HG03432 (cell line): ENCODE measurements at regions not wholly inside any gene's neighbourhood (a gene's known extent, or its start where the extent isn't known, plus 50 kb on each side); places are given as distances from the start of the nearest gene placed in this dataset.
"Not testable (repeated sequence)": the region's sequence is repeated elsewhere in the genome, so short reads cannot be mapped to it uniquely, and the experiment has no call there.

Source experiments
- ATAC-seq: cut with Tn5 transposase; IDR thresholded peaks from one replicate; pipeline ENCODE4 v1.9.1; 2021; ENCODE audit warnings: mild to moderate bottlenecking, moderate library complexity; ENCODE audit not compliant: unreplicated experiment

DNA sequence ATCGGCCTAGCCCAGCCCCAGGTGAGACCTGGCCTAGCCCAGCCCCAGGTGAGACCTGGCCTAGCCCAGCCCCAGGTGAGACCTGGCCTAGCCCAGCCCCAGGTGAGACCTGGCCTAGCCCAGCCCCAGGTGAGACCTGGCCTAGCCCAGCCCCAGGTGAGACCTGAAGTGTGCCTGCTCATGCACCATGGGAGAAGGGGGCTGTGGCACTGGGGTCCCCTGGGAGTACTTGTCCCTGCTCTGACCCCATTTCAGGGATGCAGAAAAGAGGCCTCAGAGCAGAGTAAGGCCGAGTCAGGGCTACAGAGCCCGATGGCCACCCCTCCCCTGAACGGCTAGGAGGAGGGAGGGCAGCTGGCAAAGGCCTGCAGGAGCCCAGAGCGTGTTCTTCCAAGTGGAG, 129.6 kb downstream of the CRYBB2 start:
- not testable (repeated sequence) for ATAC-seq

DNA sequence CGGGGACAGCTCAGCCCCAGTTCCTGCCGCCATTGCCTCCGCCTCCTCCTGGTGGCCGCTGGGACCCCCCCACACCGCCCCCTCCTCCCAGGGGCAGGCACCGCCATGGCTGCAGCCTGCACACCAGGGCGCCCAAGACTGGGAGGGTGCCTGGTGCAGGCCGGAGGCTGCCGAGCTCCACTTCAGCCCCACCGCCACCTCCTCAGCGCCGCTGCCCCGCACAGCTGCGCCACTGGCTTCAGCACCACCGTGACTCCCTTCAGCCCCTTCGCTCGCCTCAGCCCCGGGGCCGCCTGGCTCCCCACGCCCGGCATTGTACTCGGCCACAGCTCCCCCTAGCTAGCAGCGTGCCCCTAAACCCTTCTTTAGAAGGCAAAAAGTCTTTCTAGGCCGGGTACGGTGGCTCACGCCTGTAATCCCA, 131.1 kb downstream of the CRYBB2 start:
- no peak for ATAC-seq

DNA sequence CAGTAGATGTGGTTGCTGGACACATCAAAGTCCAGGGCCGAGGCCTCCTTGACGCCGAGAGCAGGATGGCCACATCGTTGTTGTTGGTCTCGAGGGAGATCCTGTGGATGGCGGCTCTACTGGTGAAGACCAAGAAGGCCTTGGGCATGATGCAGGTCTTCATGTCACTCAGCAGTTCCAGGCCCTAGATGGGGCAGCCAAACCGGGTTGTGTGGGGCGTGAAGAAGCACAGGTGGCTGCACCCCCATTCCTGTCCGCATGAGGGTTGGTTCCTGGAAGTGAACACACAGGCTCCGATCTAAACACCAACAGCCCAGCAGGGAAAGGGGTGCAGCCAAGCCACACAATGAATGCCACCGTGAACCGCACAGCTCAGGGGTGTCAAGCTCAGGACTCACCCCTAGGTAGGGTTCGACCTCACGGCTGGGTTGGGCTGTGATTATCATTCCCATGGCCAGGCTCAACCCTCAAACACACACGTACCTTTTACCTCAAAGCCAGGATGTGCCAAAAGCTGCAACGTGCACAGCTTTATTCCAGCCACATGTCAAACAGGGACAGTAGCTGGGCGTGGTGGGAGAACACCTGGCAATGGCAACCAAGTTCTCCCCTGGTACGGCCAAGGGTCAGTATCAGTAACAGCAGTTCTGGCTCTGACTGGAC, 132.3 kb downstream of the CRYBB2 start:
- ATAC-seq: no peak

DNA sequence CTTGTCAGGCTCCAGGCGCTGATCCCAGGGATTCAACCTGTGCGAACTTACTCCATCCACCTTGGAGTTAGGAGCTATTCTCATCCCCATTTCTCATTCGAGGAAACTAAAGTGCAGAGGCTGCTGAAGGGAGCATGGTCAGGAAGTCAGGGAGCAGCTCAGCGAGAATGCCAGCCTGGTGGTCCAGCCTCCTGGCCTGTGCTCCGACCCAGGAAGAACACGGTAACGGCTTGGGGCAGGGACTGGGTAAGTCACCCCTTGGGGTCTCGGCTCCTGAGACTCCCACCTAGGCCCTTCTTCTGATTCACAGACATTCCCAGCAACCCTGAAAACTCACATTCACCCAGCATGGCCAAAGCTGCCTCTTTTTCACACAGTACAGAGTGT, 132.8 kb downstream of the CRYBB2 start:
- no peak for ATAC-seq

DNA sequence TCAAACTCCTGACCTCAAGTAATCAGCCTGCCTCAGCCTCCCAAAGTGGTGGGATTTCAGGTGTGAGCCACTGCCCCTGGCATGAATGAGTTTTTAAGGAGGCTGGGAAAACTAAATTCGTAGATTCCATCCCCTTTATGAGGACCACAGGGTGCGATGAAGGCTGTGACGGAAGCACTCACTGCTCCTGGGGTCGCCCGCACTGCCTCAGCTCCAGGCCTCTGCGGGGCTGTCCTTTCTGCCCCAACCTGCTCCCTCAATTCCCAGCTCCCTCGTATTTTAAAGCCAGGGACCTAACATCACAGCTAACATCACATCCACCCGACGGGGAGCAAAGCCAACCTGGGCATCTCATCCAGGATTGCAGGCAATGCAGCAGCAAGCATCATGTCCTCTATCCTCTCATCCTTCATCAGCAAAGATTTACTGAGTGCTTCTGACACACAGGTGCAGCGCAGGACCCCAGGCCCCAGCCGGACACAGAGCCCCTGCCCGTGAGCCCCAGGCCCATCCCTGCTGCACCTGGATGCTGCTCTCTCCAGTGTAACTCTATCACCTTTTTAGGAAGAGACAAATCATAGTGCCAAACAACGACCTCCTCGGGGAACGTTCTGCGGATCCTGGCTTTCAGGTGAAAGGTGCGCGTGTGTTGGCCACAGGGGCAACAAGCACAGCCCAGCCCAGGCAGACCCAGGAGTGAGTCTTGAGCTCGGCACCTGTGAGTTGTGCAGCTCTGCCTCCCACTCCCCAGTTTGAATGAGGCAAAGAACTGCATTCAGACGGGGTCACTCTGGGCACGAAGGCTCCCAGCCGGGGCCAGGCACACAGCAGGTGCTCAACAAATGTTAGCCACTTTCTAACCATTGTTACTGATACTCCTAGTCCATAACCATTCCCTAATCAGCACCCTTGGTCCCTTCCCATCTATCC, 134.3 kb downstream of the CRYBB2 start:
- ATAC-seq: no peak

DNA sequence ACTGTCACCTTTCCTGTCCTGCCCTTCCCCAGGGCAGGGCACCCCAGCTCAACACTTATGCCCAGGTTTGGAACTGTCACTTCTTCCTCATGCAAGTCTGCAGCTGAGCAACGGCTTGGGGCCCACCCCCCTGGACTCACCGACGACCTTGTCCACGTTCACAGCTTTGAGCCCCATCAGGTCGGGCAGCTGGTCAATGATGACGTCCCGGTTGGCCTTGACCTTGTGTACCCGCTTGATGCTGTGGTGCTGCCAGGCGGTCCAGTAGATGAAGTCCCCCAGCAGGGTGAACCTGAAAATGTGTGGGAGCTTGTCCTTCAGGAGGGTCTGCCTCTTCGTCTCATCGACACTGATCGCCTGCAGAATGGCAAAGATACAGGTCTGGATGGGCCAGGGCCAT, 135.0 kb downstream of the CRYBB2 start:
- no peak for ATAC-seq

DNA sequence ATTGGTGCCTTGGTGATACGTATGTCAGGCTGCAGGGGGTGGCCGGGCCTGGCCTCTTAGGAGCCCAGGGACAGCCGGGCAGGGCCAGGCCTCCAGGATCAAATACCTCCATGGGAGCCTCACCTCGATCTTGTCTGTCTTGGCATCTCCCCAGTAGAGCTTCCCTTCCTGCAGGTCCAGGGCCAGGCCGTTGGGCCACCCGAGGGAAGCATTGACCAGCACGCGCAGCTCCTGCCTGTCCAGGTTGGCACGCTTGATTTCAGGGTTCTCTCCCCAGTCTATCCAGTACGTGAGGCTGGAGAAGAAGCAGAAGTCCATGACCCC, 137.7 kb downstream of the CRYBB2 start:
- no peak for ATAC-seq

DNA sequence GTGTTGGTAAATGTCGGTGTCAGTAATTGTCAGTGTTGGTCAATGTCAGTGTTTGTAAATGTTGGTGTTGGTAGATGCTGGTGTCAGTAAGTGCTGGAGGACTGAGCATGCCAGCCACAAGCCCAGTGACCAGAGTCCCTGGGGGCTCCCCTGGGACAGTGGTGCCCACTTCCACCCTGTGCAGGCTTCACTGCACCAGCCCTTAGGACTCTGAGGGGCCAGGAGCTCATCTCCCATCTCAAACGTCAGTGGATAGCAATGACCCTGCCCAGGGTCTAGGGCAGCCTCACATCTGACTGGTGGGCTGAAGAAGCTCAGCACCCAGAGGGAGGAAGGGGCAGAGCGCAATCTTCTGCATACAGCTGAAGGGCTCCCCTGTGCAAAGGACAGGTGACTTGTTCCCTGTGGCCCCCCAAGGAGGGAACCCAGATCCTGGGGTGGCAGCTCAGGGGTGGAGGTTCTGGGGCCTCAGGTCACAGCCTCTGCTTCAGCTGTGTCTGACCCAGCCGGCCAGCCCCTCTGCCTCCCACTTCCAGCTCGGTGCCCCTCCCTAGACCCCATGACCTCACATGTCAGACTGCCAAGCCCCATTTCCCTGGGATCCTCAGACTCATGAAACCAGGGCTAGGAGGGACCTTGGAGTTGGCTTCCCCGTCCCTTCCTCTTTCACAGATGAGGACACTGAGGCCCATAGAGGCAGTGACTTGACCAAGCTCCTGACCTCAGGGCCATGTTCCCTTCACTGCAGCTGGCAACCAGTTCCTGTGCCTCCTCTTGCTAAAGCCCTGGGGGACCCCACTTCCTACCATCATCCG, 138.4 kb downstream of the CRYBB2 start:
- no peak for ATAC-seq

DNA sequence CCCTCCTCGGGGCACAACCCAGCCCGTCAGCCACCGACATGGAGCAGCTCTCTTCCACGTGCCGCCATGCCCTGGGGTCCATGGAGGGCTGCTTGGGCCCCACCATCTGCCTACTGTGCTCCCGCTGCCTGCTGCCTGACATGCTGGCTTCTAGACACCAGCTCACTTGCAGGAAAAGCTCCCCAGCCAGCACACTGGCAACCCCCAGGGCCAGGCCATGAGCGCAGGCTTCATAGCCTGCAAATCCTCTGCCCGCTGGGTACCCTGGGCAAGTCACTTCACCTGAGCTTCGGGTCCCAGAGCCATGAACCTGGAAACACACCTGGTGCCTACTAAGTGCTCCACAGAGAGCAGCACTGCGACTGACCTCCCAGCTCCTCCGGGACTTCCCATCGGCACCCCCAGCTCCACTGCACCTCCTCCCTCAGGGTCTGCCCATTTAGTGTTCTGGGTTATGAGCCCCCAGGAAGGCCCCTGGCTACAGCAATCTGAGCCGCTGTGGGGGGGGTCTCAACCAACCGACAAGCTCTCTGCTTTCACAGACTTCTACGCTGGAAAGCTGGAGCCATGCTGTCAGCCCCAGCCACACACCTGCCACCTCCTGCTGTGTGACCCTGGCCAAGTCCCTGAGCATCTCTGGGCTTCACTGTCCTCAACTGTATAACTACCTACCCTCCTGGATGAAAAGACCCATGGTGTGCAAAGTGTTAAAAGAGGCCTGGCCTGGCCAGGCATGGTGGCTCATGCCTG, 139.2 kb downstream of the CRYBB2 start:
- ATAC-seq: no peak

DNA sequence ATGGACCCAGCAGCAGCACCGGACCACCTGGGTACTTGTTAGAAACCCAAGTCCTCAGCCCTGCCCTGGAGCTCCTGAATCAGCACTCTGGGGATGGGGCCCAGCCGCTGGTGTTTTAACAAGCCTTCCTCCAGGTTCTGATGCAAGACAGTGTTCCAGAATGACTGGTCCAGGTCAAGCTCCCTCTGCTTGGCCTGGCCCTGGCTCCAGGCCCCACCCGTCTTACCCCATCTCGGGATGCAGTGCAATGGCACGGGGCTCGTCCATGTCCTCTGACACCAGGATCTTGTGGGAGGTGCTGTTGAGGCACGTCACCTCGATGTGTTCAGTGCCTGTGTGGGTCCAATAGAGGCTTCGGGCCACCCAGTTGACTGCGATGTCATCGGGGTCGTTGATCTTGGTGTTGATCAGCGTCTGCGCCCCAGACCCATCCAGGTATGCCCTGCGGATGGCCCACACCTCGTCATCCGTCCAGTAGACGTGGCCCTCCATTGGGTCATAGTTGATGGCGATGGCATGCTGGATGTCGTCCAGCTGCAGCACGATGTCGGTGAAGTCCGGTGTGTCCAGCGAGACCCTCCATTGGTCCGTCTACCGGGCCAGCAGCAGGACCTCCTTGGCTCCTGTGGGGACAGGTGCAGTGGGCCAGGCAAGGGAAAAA, 140.3 kb downstream of the CRYBB2 start:
- ATAC-seq: no peak

DNA sequence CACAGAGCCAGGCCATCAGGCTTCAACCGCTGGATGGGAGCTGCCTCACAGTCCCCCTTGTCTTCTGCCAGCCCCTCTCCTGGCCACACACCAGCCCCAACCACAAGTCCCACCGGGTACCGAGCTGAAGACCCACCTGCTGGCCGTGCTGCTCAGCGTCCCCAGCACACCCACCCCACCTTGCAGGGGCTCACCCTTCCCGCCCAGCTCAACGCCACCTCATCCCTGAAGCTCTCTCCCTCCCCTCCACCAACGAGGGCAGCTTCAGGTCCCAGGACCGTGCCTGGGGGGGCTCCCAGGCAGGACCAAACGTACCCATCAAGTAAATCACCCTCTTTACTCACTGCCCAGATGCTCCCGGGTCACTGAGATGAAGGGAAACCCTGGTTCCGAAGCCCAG, 141.0 kb downstream of the CRYBB2 start:
- ATAC-seq: no peak

DNA sequence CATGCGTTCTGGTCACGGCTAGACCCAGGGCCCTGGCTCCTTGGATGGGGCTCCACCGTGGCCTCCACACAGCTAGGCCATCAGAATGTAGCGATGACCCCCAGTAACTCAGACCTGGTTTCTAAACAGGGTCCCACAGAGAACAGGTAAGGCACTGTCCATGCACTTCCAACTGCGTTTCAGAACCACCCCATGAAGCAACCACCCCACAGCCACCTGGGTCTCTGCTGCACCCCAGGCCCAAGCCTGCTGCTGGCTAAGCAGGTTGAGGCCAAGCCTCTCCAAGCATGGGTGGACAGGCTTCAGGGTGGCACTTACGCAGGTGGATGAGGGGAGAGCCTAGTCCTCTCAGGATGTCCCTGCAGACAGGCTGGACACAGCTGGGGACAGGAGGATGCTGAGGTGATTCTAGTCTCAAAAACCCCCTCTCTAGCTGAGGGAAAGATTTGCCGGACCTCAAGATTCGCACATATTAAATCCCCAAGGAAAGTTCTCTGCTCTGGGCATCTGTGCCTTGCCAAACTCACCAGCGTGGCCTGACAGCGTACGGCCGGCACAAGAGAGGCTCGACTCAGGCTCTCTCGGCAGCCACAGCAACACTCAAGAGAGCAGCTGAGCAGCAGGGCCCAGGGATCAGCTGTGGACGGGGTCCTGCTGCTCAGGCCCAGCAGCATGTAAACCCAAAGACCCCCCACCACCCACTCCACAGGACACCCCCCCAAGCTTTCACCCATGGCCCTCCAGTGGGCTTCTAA, 141.6 kb downstream of the CRYBB2 start:
- no peak for ATAC-seq

DNA sequence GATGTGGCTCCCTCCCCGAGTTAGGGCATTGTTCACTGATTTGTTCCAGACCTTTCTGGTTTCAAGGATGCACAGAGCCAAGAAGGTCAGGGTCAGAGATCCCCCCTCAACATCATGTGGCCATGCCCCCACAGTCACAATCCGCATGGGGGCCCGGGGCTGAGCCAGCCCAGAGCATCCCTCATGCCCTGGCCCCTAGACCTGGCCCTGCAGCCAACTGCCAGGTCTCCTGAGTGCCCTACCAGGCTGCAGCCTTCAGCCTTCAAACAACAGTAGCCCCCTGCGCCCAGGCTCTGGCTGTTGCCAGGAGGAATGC, 142.4 kb downstream of the CRYBB2 start:
- no peak for ATAC-seq

DNA sequence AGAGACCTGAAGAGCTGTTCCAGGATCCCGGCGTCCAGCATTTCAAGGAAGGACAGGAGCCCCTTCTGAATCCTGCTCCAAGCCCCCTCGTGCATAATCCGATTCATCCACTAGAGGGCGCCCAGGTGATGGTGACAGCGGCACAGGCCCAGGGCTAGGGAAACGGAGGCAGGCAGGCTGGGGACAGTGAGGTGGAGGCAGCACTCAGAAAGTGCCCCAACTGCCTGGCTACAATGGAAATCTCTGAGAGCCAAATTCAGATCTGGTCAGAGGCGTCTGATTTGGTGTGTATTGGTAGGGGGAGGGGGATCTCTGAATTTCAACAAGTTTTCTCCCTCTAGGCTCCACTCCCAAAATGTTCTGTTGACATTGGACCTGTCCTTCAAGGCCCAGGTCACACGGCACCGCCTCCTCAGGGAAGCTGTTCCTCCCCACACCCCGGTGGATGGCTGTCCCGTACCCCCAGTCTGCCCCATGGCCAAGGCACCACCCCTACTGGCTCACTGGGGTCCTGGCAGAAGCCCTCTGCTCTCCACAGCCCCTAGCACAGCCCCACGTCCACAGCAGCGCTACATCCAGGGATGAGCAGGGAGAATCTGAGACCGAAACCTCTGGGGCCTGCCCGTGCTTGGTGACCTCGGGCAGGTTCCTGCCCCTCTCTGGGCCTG, 142.9 kb downstream of the CRYBB2 start:
- no peak for ATAC-seq

DNA sequence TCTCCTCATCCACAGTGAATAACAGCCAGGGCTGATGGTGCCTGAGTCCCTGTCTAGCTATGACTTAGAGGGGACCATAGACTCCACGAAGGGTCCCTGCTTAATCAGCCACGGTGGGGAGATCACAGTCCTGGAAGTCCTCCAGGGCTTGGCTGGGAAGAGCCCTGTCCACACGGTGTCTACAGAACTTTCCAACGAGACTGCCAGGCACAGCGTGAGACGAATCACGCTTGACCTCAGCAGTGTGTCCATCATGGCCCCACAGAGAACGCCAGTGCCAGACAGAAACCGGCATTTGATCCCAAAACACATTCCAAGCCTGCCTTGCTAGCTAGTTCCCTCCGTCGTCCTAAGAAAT, 143.4 kb downstream of the CRYBB2 start:
- no peak for ATAC-seq

DNA sequence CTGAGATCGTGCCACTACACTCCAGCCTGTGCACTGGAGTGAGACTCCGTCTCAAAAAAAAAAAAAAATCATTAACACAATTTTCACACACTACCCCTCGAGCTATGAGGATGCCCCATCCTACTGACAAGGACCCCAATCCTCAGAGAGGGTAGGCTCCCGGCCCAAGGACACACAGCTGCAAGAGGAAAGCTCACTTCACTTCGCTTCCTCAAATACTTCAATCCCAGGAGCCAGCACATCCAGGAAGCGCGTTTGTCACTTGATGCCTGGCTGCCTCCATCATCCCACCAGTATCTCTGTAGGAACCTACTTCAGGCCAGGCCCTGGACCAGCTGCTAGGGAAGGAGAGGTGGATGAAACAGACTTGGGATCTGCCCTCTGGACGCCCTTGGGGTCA, 144.0 kb downstream of the CRYBB2 start:
- ATAC-seq: no peak

DNA sequence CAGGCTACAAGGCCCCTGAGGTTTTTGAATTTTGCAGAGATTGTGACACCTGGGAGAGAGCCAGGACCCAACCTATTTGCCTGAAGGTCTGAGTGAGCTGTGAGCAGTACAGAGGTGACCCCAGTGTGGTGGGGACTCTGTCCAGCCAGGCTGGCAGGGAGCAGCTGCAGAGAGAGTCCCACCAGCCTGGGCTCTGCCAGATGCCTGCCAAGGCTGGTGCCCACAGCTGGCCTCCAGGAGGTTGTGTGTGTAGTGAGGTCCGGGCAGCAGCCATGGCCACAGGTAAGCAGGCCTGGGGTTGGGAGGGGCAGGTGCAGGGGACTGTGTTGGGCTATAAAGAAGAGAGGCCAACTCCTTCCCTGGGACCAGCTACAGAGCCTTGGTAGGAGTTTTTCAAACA, 144.8 kb downstream of the CRYBB2 start:
- no peak for ATAC-seq

DNA sequence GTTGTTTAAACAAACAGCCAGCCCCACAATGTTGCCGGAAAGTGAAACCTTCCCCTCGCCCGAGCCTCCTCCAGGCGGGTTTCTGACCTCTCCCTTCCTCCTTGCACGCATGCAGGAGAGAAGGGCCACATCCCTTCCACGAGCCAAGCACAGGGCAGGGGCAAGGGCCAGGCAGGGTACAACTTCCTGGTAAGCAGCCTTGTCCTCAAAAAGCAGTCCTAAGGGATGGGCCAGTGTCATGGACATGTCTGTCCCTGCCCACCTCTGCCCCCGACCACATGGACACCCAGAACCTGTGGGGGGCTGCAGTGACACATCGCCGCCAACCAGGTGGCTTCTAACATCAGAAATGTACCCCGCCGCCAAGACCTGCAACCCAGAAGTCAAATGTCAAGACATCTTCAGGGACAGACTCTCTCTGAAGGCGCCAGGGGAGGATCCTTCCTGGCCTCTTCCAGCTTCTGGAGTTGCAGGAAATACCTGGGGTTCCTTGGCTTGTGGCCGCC, 145.3 kb downstream of the CRYBB2 start:
- no peak for ATAC-seq
